IPS-18c (cell line): ENCODE measurements at regions not wholly inside any gene's neighbourhood (a gene's known extent, or its start where the extent isn't known, plus 50 kb on each side); places are given as distances from the start of the nearest gene placed in this dataset.

Source experiments
- H3K4me3 ChIP-seq: 2 replicates; pipeline ENCODE4 v1.7.0; 2013; ENCODE audit warnings: low read depth, mild to moderate bottlenecking, low read length, moderate library complexity; ENCODE audit not compliant: insufficient read depth
- H3K9me3 ChIP-seq: one replicate; pipeline ENCODE4 v1.6.1; 2013; ENCODE audit warnings: mild to moderate bottlenecking, low read length, moderate library complexity; ENCODE audit not compliant: control insufficient read depth, insufficient read depth

- Histone ChIP-seq H3K4me3 (no peak overlapping the region), H3K9me3 (peaks cover 4% of the 10 kb centered on the region)
Observed at GRCh38 chr18:78619854-78620253, 359.8 kb upstream of the SALL3 start.

GRCh38 chr18:78620326-78620725 is 359.3 kb upstream of the SALL3 start:
- H3K4me3 ChIP-seq: no peak overlapping the region
- peaks cover 4% of the 10 kb centered on the region for H3K9me3 ChIP-seq

- Histone ChIP-seq H3K9me3 (peaks cover 4% of the 10 kb centered on the region), H3K4me3 (no peak overlapping the region)
Observed at GRCh38 chr18:78621141-78621755, 358.4 kb upstream of the SALL3 start.

GRCh38 chr18:78622251-78622906 is 357.2 kb upstream of the SALL3 start:
- Histone ChIP-seq H3K4me3 (no peak overlapping the region), H3K9me3 (peaks cover 4% of the 10 kb centered on the region)

GRCh38 chr18:78622907-78623541 is 356.6 kb upstream of the SALL3 start:
- Histone ChIP-seq H3K4me3 (no peak overlapping the region), H3K9me3 (peaks cover 2% of the 10 kb centered on the region)

GRCh38 chr18:78624646-78625279 is 354.9 kb upstream of the SALL3 start:
- peaks cover 2% of the 10 kb centered on the region for H3K9me3 ChIP-seq
- no peak overlapping the region for H3K4me3 ChIP-seq

GRCh38 chr18:78625847-78626246 is 353.8 kb upstream of the SALL3 start:
- Histone ChIP-seq H3K9me3 (peaks cover 2% of the 10 kb centered on the region), H3K4me3 (no peak overlapping the region)

- Histone ChIP-seq H3K9me3 (peaks cover 2% of the 10 kb centered on the region), H3K4me3 (no peak overlapping the region)
Observed at GRCh38 chr18:78627551-78628346, 351.9 kb upstream of the SALL3 start.

- Histone ChIP-seq H3K4me3 (no peak overlapping the region), H3K9me3 (peaks cover 2% of the 10 kb centered on the region)
Observed at GRCh38 chr18:78629426-78629825, 350.2 kb upstream of the SALL3 start.

GRCh38 chr18:78630356-78630755 is 349.3 kb upstream of the SALL3 start:
- Histone ChIP-seq H3K9me3 (peaks cover 2% of the 10 kb centered on the region), H3K4me3 (no peak overlapping the region)

- H3K9me3 ChIP-seq: peaks cover 2% of the 10 kb centered on the region
Observed at GRCh38 chr18:78630981-78631510, 348.6 kb upstream of the SALL3 start.

GRCh38 chr18:78632111-78632541 is 347.5 kb upstream of the SALL3 start:
- peaks cover 2% of the 10 kb centered on the region for H3K9me3 ChIP-seq
- H3K4me3 ChIP-seq: no peak overlapping the region

More at GRCh38 chr18:78630981-78631510, 348.6 kb upstream of the SALL3 start:
- H3K4me3 ChIP-seq: no peak overlapping the region

GRCh38 chr18:78634061-78634696 is 345.4 kb upstream of the SALL3 start:
- peaks cover 2% of the 10 kb centered on the region for H3K9me3 ChIP-seq
- no peak overlapping the region for H3K4me3 ChIP-seq

- Histone ChIP-seq H3K4me3 (no peak overlapping the region), H3K9me3 (no peaks in the 10 kb centered on the region)
Observed at GRCh38 chr18:78635093-78635800, 344.4 kb upstream of the SALL3 start.

GRCh38 chr18:78636260-78636659 is 343.4 kb upstream of the SALL3 start:
- no peaks in the 10 kb centered on the region for H3K9me3 ChIP-seq
- no peak overlapping the region for H3K4me3 ChIP-seq
